ENCODE measurements at regions not wholly inside any gene's neighbourhood (a gene's known extent, or its start where the extent isn't known, plus 50 kb on each side); places are given as distances from the start of the nearest gene placed in this dataset.

- Histone ChIP-seq H4K20me1 (ENCODE audit: insufficient read depth) (peaks cover 28% of the 10 kb centered on the region), H3K4me1 (replicated peaks; ENCODE audit: insufficient read depth) (peaks cover 10% of the 10 kb centered on the region; the same call in 1 of the 2 replicates), H3K36me3 (ENCODE audit: low read depth) (peaks cover 15% of the 10 kb centered on the region), H3K79me2 (ENCODE audit: low read depth) (peaks cover 48% of the 10 kb centered on the region), H3F3A (ENCODE audit: insufficient read depth, low read depth) (peaks cover 14% of the 10 kb centered on the region; the same call in 1 of the 2 replicates), H3K9me3 (ENCODE audit: insufficient read depth, low read depth) (peaks cover under 1% of the 10 kb centered on the region; the same call in 1 of the 2 replicates), H3K27ac (no peak overlapping the region), H3K4me3 (no peak overlapping the region), H2AFZ (no peak overlapping the region), H3K4me2 (no peak overlapping the region), H3K27me3 (ENCODE audit: insufficient read depth, low read depth) (no peaks in the 10 kb centered on the region), H3K9me2 (ENCODE audit: insufficient read depth) (no peaks in the 10 kb centered on the region)
- intact Hi-C loops (cut with micrococcal nuclease; ENCODE audit: unreplicated experiment) = loop anchor here (10.0 kb wide), 1 partner anchor 270 kb away; the partner anchor contains the start of gene SIPA1L1
- no TSS peak for BruUV-seq (replicated peaks)
- ChIA-PET CTCF (no interaction called here), POLR2A (ENCODE audit: unreplicated experiment) (no interaction called here)
- no peak for TF ChIP-seq EZH2 (IDR thresholded peaks at IDR 0.05; ENCODE audit: low read depth)
- no peak for TF ChIP-seq CTCF (conservative IDR thresholded peaks at IDR 0.05)
- DNase-seq = no peak
Observed at GRCh38 chr14:71594821-71595220, 337.4 kb upstream of the RGS6 start.

GRCh38 chr14:71595441-71595840, 336.8 kb upstream of the RGS6 start:
- DNase-seq = no peak
- Histone ChIP-seq H3K9me2 (ENCODE audit: insufficient read depth) (no peaks in the 10 kb centered on the region), H3K79me2 (ENCODE audit: low read depth) (peaks cover 50% of the 10 kb centered on the region), H2AFZ (no peak overlapping the region), H3K4me1 (replicated peaks; ENCODE audit: insufficient read depth) (peaks cover 10% of the 10 kb centered on the region; the same call in 1 of the 2 replicates), H3K27me3 (ENCODE audit: insufficient read depth, low read depth) (no peaks in the 10 kb centered on the region), H3K27ac (no peak overlapping the region), H3F3A (ENCODE audit: insufficient read depth, low read depth) (peaks cover 14% of the 10 kb centered on the region; the same call in 1 of the 2 replicates), H4K20me1 (ENCODE audit: insufficient read depth) (peaks cover 31% of the 10 kb centered on the region), H3K9me3 (ENCODE audit: insufficient read depth, low read depth) (peaks cover 6% of the 10 kb centered on the region; the same call in 1 of the 2 replicates), H3K4me3 (no peak overlapping the region), H3K4me2 (no peak overlapping the region), H3K36me3 (ENCODE audit: low read depth) (peaks cover 18% of the 10 kb centered on the region)
- TF ChIP-seq EZH2 (IDR thresholded peaks at IDR 0.05; ENCODE audit: low read depth) (no peak), CTCF (conservative IDR thresholded peaks at IDR 0.05) (no peak)
- CTCF ChIA-PET = no interaction called here
- POLR2A ChIA-PET (ENCODE audit: unreplicated experiment) = no interaction called here
- BruUV-seq (replicated peaks) = no TSS peak
- intact Hi-C loops (cut with micrococcal nuclease; ENCODE audit: unreplicated experiment) = loop anchor here (10.0 kb wide), 1 partner anchor 271 kb away; the partner anchor contains the start of gene SIPA1L1

GRCh38 chr14:71597287-71597920, 334.8 kb upstream of the RGS6 start:
- peaks cover 8% of the 10 kb centered on the region; the same call in 1 of the 2 replicates for H3F3A ChIP-seq (ENCODE audit: insufficient read depth, low read depth)
- no peaks in the 10 kb centered on the region for H3K4me1 ChIP-seq (replicated peaks; ENCODE audit: insufficient read depth)
- H3K9me3 ChIP-seq (ENCODE audit: insufficient read depth, low read depth) = peaks cover 12% of the 10 kb centered on the region; the same call in 1 of the 2 replicates
- no peak for DNase-seq
- H3K4me2 ChIP-seq = no peak overlapping the region
- no peak overlapping the region for H2AFZ ChIP-seq
- H3K9me2 ChIP-seq (ENCODE audit: insufficient read depth) = no peaks in the 10 kb centered on the region
- H4K20me1 ChIP-seq (ENCODE audit: insufficient read depth) = peaks cover 39% of the 10 kb centered on the region; the same call in 1 of the 2 replicates
- ChIA-PET CTCF (no interaction called here), POLR2A (ENCODE audit: unreplicated experiment) (no interaction called here)
- intact Hi-C loops (cut with micrococcal nuclease; ENCODE audit: unreplicated experiment) = loop anchor here (10.0 kb wide), 1 partner anchor 273 kb away; the partner anchor contains the start of gene SIPA1L1
- H3K27ac ChIP-seq = no peak overlapping the region
- no peaks in the 10 kb centered on the region for H3K27me3 ChIP-seq (ENCODE audit: insufficient read depth, low read depth)
- peaks cover 21% of the 10 kb centered on the region for H3K36me3 ChIP-seq (ENCODE audit: low read depth)
- peaks cover 53% of the 10 kb centered on the region for H3K79me2 ChIP-seq (ENCODE audit: low read depth)
- BruUV-seq (replicated peaks) = no TSS peak
- no peak for TF ChIP-seq CTCF (conservative IDR thresholded peaks at IDR 0.05)
- TF ChIP-seq EZH2 (IDR thresholded peaks at IDR 0.05; ENCODE audit: low read depth) = no peak
- no peak overlapping the region for H3K4me3 ChIP-seq

Data from PC-9 (cell line).